GM10266 (cell line): ENCODE measurements at regions not wholly inside any gene's neighbourhood (a gene's known extent, or its start where the extent isn't known, plus 50 kb on each side); places are given as distances from the start of the nearest gene placed in this dataset.

Source experiments
- DNase-seq: peaks from one replicate; pipeline ENCODE4 v3.0.0; 2012; ENCODE audit errors: extremely low spot score
- CTCF ChIP-seq: IDR thresholded peaks from 2 replicates; pipeline ENCODE4 v1.5.1; 2012; ENCODE audit warnings: mild to moderate bottlenecking, low read depth; ENCODE audit not compliant: control insufficient read depth, insufficient read depth; ENCODE audit errors: missing control alignments

- no peak for DNase-seq
- TF ChIP-seq CTCF = no peak
Measured at GRCh38 chr14:38866461-38866860, 236.6 kb downstream of the SEC23A start.

DNA sequence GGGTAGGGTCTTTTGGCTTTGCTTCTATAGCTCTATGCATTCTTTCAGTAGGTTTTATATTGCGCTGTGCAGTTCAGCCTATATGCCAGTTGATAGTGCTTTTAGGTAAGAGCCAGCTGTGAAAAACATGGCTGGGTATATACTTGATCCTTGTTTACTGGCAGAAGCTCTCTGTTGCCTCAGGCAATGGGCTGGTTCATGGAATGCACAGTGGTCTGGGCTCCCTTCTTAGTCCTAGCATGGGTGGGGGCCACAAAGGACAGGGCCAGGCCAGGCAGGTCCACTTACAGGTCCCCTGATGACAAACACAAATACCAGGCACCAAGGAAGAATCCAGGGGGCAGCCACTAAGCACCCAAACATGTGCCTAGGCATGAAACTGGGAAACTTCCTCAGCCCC lies 240.7 kb downstream of the SEC23A start:
- no peak for TF ChIP-seq CTCF
- no peak for DNase-seq

GRCh38 chr14:38860530-38860929 lies 242.5 kb downstream of the SEC23A start:
- TF ChIP-seq CTCF = no peak
- no peak for DNase-seq

- no peak for DNase-seq
- TF ChIP-seq CTCF = no peak
Measured at GRCh38 chr14:38856798-38857197, 246.2 kb downstream of the SEC23A start.

- TF ChIP-seq CTCF = no peak
- DNase-seq = no peak
Measured at GRCh38 chr14:38855513-38855912, 247.5 kb downstream of the SEC23A start.

GRCh38 chr14:38851111-38851510 lies 251.9 kb downstream of the SEC23A start:
- TF ChIP-seq CTCF = no peak
- DNase-seq = no peak

- no peak for TF ChIP-seq CTCF
- no peak for DNase-seq
Measured at GRCh38 chr14:38850664-38851063, 252.4 kb downstream of the SEC23A start.
